Subcutaneous abdominal adipose tissue (tissue), 5 donors: ENCODE measurements at regions not wholly inside any gene's neighbourhood (a gene's known extent, or its start where the extent isn't known, plus 50 kb on each side); places are given as distances from the start of the nearest gene placed in this dataset.
"Not testable (repeated sequence)": the region's sequence is repeated elsewhere in the genome, so short reads cannot be mapped to it uniquely, and the experiment has no call there.

Experiments used
- H3K27ac ChIP-seq: one replicate; pipeline ENCODE4 v1.7.0; 2013; ENCODE audit warnings: low read depth, mild to moderate bottlenecking, inconsistent platforms, low read length, moderate library complexity
- H3K27me3 ChIP-seq, 5 donors: one replicate each; pipeline ENCODE4 v1.7.0; 2013; ENCODE audit warnings: low read length in 5 of 5, inconsistent platforms in 1 of 5; ENCODE audit not compliant: control insufficient read depth in 5 of 5, insufficient read depth in 4 of 5
- H3K36me3 ChIP-seq, 5 donors: one replicate each; pipeline ENCODE4 v1.7.0; 2013; ENCODE audit warnings: low read length in 5 of 5; ENCODE audit not compliant: control insufficient read depth in 5 of 5, insufficient read depth in 5 of 5
- H3K4me1 ChIP-seq, 5 donors: one replicate each; pipeline ENCODE4 v1.7.0; 2013; ENCODE audit warnings: low read length in 5 of 5, mild to moderate bottlenecking in 3 of 5, moderate library complexity in 1 of 5; ENCODE audit not compliant: control insufficient read depth in 5 of 5, insufficient read depth in 5 of 5
- H3K4me3 ChIP-seq, 5 donors: one replicate each; pipeline ENCODE4 v1.7.0; 2013; ENCODE audit warnings: low read length in 5 of 5, low read depth in 1 of 5
- H3K9ac ChIP-seq, 5 donors: one replicate each; pipeline ENCODE4 v1.7.0; 2013; ENCODE audit warnings: low read length in 5 of 5, mild to moderate bottlenecking in 4 of 5, moderate library complexity in 3 of 5
- H3K9me3 ChIP-seq, 5 donors: one replicate each; pipeline ENCODE4 v1.7.0; 2013; ENCODE audit warnings: low read length in 5 of 5; ENCODE audit not compliant: control insufficient read depth in 5 of 5
- donor health status: healthy.
- donor health status: healthy.
- donor health status: healthy.
- donor health status: healthy.
- donor health status: healthy.

GRCh38 chr13:22776394-22777186 lies 404.2 kb upstream of the SGCG start:
- Histone ChIP-seq H3K9me3 (no peaks in the 10 kb centered on the region), H3K36me3 (no peaks in the 10 kb centered on the region), H3K27me3 (no peaks in the 10 kb centered on the region), H3K9ac (no peak overlapping the region), H3K27ac (no peak overlapping the region), H3K4me1 (no peaks in the 10 kb centered on the region), H3K4me3 (no peak overlapping the region)

- H3K4me1 ChIP-seq: no peaks in the 10 kb centered on the region
- no peak overlapping the region for H3K9ac ChIP-seq
- H3K36me3 ChIP-seq: no peaks in the 10 kb centered on the region
- no peaks in the 10 kb centered on the region for H3K9me3 ChIP-seq
- no peak overlapping the region for H3K27ac ChIP-seq
- no peak overlapping the region for H3K4me3 ChIP-seq
- no peaks in the 10 kb centered on the region for H3K27me3 ChIP-seq
Observed at GRCh38 chr13:22777207-22777606, 403.6 kb upstream of the SGCG start.

- H3K9me3 ChIP-seq: no peaks in the 10 kb centered on the region
- H3K36me3 ChIP-seq: no peaks in the 10 kb centered on the region
- no peak overlapping the region for H3K9ac ChIP-seq
- H3K27me3 ChIP-seq: peaks cover 0 to 2% (median 0%) of the 10 kb centered on the region in 5 donors
- H3K4me3 ChIP-seq: no peak overlapping the region
- no peak overlapping the region for H3K27ac ChIP-seq
- H3K4me1 ChIP-seq: no peaks in the 10 kb centered on the region
Observed at GRCh38 chr13:22789027-22789593, 391.7 kb upstream of the SGCG start.

- Histone ChIP-seq H3K27me3 (peaks cover 0 to 2% (median 0%) of the 10 kb centered on the region in 5 donors), H3K9ac (no peak overlapping the region), H3K27ac (no peak overlapping the region), H3K9me3 (no peaks in the 10 kb centered on the region), H3K4me1 (no peaks in the 10 kb centered on the region), H3K36me3 (no peaks in the 10 kb centered on the region), H3K4me3 (no peak overlapping the region)
Observed at GRCh38 chr13:22789916-22790315, 390.9 kb upstream of the SGCG start.

- H3K4me3 ChIP-seq: no peak overlapping the region
- peaks cover 0 to 2% (median 0%) of the 10 kb centered on the region in 5 donors for H3K27me3 ChIP-seq
Observed at GRCh38 chr13:22793598-22794134, 387.1 kb upstream of the SGCG start.

DNA sequence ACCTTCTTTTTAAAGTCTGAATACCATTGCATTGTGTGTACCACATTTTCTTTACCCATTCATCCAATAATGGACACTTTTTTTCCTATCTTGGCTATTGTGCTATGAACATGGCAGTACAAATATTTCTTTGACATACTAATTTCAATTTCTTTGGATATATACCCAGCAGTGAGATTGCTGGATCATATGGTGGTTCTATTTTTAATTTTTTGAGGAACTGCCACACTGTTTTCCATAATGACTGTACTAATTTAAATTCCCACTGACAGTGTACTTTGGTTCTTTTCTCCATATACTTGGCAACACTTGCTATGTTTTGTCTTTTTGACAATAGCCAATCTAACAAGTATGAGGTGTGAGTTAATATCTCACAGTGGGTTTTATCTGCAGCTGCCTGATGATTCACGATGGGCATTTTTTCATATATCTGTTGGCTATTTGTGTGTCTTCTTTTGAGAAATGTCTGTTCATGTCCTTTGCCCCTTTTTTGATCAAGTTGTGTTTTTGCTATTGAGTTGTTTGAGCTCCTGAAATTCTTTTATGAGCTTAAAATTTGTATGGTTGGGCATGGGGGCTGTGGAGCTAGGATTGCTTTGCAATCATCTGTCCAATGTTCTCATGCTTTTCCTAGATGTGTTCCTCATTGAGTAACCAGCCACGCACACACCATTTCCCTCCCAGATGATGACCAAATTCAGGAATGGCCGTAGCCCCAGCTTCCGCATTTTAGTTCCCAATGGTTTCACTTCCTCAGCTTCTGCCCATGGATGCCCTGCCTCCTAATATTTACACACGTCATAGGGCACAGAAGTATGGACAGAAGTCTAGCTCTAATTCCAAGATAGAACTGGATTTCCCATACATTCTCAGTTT lies 380.0 kb upstream of the SGCG start:
- Histone ChIP-seq H3K27ac (no peak overlapping the region), H3K27me3 (no peaks in the 10 kb centered on the region), H3K4me1 (peaks cover 0 to 3% (median 0%) of the 10 kb centered on the region in 5 donors), H3K4me3 (no peak overlapping the region), H3K9ac (no peak overlapping the region), H3K9me3 (no peaks in the 10 kb centered on the region), H3K36me3 (no peaks in the 10 kb centered on the region)

More at GRCh38 chr13:22793598-22794134, 387.1 kb upstream of the SGCG start:
- H3K27ac ChIP-seq: no peak overlapping the region
- no peak overlapping the region for H3K9ac ChIP-seq
- H3K4me1 ChIP-seq: no peaks in the 10 kb centered on the region
- H3K36me3 ChIP-seq: no peaks in the 10 kb centered on the region
- no peaks in the 10 kb centered on the region for H3K9me3 ChIP-seq

DNA sequence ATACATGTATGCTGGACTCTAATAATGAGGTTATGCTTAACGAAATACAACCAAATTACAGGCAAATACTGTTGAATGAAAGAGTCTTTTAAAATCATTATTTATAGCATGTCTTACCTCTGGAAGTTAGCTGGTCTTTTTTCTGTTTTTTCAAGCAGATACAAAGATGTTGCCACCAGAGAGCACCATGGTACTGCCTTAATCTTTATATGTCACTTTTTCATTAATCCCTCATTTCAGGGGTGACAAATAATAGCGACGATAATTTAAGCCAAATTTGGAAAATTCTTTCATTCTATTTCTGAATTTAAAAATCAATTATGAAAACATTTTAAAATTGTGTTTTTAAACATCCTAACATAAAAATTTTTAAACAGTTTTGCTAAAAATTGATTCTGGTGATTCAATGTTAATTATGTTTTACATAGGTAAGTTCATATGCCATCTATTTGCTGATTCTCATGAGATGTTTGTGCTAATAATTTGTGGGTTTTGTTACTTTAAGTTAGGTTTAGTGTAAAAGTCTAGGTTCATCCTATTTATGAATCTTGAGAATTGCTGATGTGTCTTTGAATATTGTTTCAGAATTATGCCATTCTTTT lies 379.3 kb upstream of the SGCG start:
- H3K9me3 ChIP-seq: no peaks in the 10 kb centered on the region
- no peak overlapping the region for H3K9ac ChIP-seq
- H3K4me3 ChIP-seq: no peak overlapping the region
- H3K27ac ChIP-seq: no peak overlapping the region
- no peaks in the 10 kb centered on the region for H3K36me3 ChIP-seq
- H3K4me1 ChIP-seq: peaks cover 0 to 3% (median 0%) of the 10 kb centered on the region in 5 donors
- H3K27me3 ChIP-seq: no peaks in the 10 kb centered on the region

DNA sequence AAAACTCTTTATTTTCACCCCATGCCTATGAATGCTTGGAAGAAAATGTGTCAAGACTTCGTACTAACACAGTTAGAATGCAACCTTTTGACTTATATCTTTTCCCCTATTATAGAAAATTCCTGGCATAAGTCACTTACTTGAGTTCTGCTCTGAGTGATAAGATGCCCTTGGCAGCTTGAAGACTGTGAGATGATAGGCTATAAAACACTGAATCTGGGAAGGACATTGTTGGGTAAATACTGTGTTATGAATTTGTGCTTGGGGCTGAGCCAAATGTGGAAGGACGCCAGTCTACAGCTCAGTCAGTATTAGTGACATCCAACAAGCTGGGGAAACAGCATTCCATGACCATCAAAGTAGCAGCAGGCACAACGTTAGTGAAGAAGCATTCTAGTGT lies 368.0 kb upstream of the SGCG start:
- Histone ChIP-seq H3K27ac (no peak overlapping the region), H3K4me3 (no peak overlapping the region)

GRCh38 chr13:22813531-22814377 lies 367.0 kb upstream of the SGCG start:
- not testable (repeated sequence) for H3K27me3 ChIP-seq, H3K9ac ChIP-seq, H3K9me3 ChIP-seq, H3K4me3 ChIP-seq, H3K36me3 ChIP-seq, H3K27ac ChIP-seq
- H3K4me1 ChIP-seq: peaks cover 0 to 11% (median 2%) of the 10 kb centered on the region in 5 donors

More for the DNA sequence above, 368.0 kb upstream of the SGCG start:
- Histone ChIP-seq H3K36me3 (no peaks in the 10 kb centered on the region), H3K9ac (no peak overlapping the region), H3K4me1 (peaks cover 0 to 11% (median 2%) of the 10 kb centered on the region in 5 donors), H3K27me3 (no peaks in the 10 kb centered on the region), H3K9me3 (no peaks in the 10 kb centered on the region)
